IMR-90 (cell line): ENCODE measurements at regions not wholly inside any gene's neighbourhood (a gene's known extent, or its start where the extent isn't known, plus 50 kb on each side); places are given as distances from the start of the nearest gene placed in this dataset.

Experiments used
- ATAC-seq: fragments of 200-7000 bp; cut with Tn5 transposase; 2 replicates; pipeline ENCODE4 v1.9.1; 2020; ENCODE audit warnings: low read depth, mild to moderate bottlenecking, moderate library complexity
- BruUV-seq: library from RNA; stranded (reverse); fragments of 400-500 nt; replicated peaks from 2 replicates; lab custom pipeline; 2021; lab: Mats Ljungman, UMichigan
- CTCF ChIA-PET: fragments of 300-600 bp; formaldehyde crosslinking; extraction: SDS; loops from one replicate; lab custom pipeline; 2021; ENCODE audit warnings: antibody characterized with exemption; lab: Yijun Ruan, JAX
- POLR2A ChIA-PET: fragments of 300-600 bp; sonication (Branson Sonifier 250); formaldehyde crosslinking; loops from one replicate; lab custom pipeline; 2022; ENCODE audit warnings: antibody characterized with exemption; ENCODE audit not compliant: unreplicated experiment; lab: Charles Lee
- DNase-seq: peaks from one replicate; pipeline ENCODE4 v3.0.0; 2013
- H2AFZ ChIP-seq: replicated peaks from 2 replicates; pipeline ENCODE3; 2013; ENCODE audit warnings: low read length, mild to moderate bottlenecking; ENCODE audit not compliant: poor library complexity
- H2AK5ac ChIP-seq: 2 replicates; pipeline ENCODE4 v1.6.1; 2013; ENCODE audit warnings: low read depth, low read length, inconsistent platforms
- H2AK9ac ChIP-seq: replicated peaks from 2 replicates; pipeline ENCODE3; 2013; ENCODE audit warnings: mild to moderate bottlenecking, low read depth, low read length, moderate library complexity; ENCODE audit not compliant: poor library complexity
- H2BK120ac ChIP-seq: 2 replicates; pipeline ENCODE4 v1.6.1; 2013; ENCODE audit warnings: low read depth, low read length, inconsistent platforms
- H2BK15ac ChIP-seq: 3 replicates; pipeline ENCODE4 v1.6.1; 2013; ENCODE audit warnings: low read depth, low read length, inconsistent platforms
- H2BK20ac ChIP-seq: 2 replicates; pipeline ENCODE4 v1.6.1; 2013; ENCODE audit warnings: low read depth, mild to moderate bottlenecking, inconsistent platforms, low read length, moderate library complexity
- H2BK5ac ChIP-seq: 2 replicates; pipeline ENCODE4 v1.6.1; 2013; ENCODE audit warnings: mild to moderate bottlenecking, low read depth, low read length, inconsistent platforms; ENCODE audit not compliant: poor library complexity, severe bottlenecking
- H3K14ac ChIP-seq: replicated peaks from 2 replicates; pipeline ENCODE4 v1.6.1; 2013; ENCODE audit warnings: low read depth, low read length, inconsistent platforms
- H3K18ac ChIP-seq: 2 replicates; pipeline ENCODE4 v1.6.1; 2013; ENCODE audit warnings: low read depth, low read length, control low read depth
- H3K23ac ChIP-seq: 2 replicates; pipeline ENCODE4 v1.6.1; 2013; ENCODE audit warnings: low read depth, low read length, inconsistent platforms
- H3K27ac ChIP-seq: 2 replicates; pipeline ENCODE4 v1.5.1; 2013; ENCODE audit warnings: mild to moderate bottlenecking, control low read depth, low read length; ENCODE audit not compliant: insufficient read depth
- H3K27me3 ChIP-seq: 2 replicates; pipeline ENCODE4 v1.6.1; 2013; ENCODE audit warnings: low read length; ENCODE audit not compliant: control insufficient read depth, insufficient read depth
- H3K36me3 ChIP-seq: 2 replicates; pipeline ENCODE4 v1.6.1; 2013; ENCODE audit warnings: low read length, mixed read lengths; ENCODE audit not compliant: control insufficient read depth, insufficient read depth
- H3K4ac ChIP-seq: 2 replicates; pipeline ENCODE4 v1.6.1; 2013; ENCODE audit warnings: low read depth, low read length, inconsistent platforms
- H3K4me1 ChIP-seq: 2 replicates; pipeline ENCODE4 v1.6.1; 2013; ENCODE audit warnings: low read length, mixed read lengths; ENCODE audit not compliant: control insufficient read depth, insufficient read depth
- H3K4me2 ChIP-seq: 2 replicates; pipeline ENCODE4 v1.6.1; 2013; ENCODE audit warnings: low read depth, mild to moderate bottlenecking, control low read depth, low read length, moderate library complexity
- H3K4me3 ChIP-seq: 2 replicates; pipeline ENCODE4 v1.5.1; 2013; ENCODE audit warnings: low read depth, mild to moderate bottlenecking, control low read depth, low read length, moderate library complexity; ENCODE audit not compliant: insufficient read depth
- H3K56ac ChIP-seq: 2 replicates; pipeline ENCODE4 v1.6.1; 2013; ENCODE audit warnings: low read length, inconsistent platforms; ENCODE audit not compliant: insufficient read depth; ENCODE audit errors: extremely low read depth
- H3K79me1 ChIP-seq, 2 experiments: 2 replicates each; pipeline ENCODE4 v1.6.1; 2013; ENCODE audit warnings: low read length in 2 of 2, inconsistent platforms in 1 of 2, low read depth in 1 of 2
- H3K9ac ChIP-seq: 2 replicates; pipeline ENCODE4 v1.6.1; 2013; ENCODE audit warnings: low read depth, low read length, control low read depth
- H3K9me1 ChIP-seq: 2 replicates; pipeline ENCODE4 v1.6.1; 2013; ENCODE audit warnings: low read length, inconsistent platforms; ENCODE audit not compliant: insufficient read depth
- H3K9me3 ChIP-seq: 2 replicates; pipeline ENCODE4 v1.6.1; 2013; ENCODE audit warnings: low read length; ENCODE audit not compliant: control insufficient read depth, insufficient read depth
- H4K20me1 ChIP-seq: 2 replicates; pipeline ENCODE4 v1.6.1; 2013; ENCODE audit warnings: low read length, inconsistent platforms; ENCODE audit not compliant: insufficient read depth
- H4K5ac ChIP-seq: 2 replicates; pipeline ENCODE4 v1.6.1; 2013; ENCODE audit warnings: mild to moderate bottlenecking, low read depth, low read length, control low read depth
- H4K8ac ChIP-seq, 2 experiments: 2 replicates each; pipeline ENCODE4 v1.6.1; 2013; ENCODE audit warnings: low read depth in 2 of 2, low read length in 2 of 2, control low read depth in 1 of 2, inconsistent platforms in 1 of 2
- H4K91ac ChIP-seq: 2 replicates; pipeline ENCODE4 v1.6.1; 2013; ENCODE audit warnings: low read depth, low read length, inconsistent platforms; ENCODE audit not compliant: insufficient read depth
- BHLHE40 ChIP-seq: fragments of 150-350 bp; IDR thresholded peaks from 2 replicates; pipeline ENCODE4 v1.6.1; 2016; ENCODE audit warnings: mild to moderate bottlenecking, low read depth, low read length
- CHD1 ChIP-seq: IDR thresholded peaks from 2 replicates; pipeline ENCODE4 v1.6.1; 2012; ENCODE audit warnings: low read depth, low read length, improper control_type of control experiment
- FOS ChIP-seq: fragments of 150-350 bp; IDR thresholded peaks from 2 replicates; pipeline ENCODE4 v1.6.1; 2016; ENCODE audit warnings: low read depth, low read length
- MAZ ChIP-seq: IDR thresholded peaks from 2 replicates; pipeline ENCODE4 v1.6.1; 2012; ENCODE audit warnings: low read depth, mild to moderate bottlenecking, low read length, improper control_type of control experiment, moderate library complexity, borderline replicate concordance
- MXI1 ChIP-seq: IDR thresholded peaks from 2 replicates; pipeline ENCODE4 v1.6.1; 2012; ENCODE audit warnings: low read depth, mild to moderate bottlenecking, low read length, moderate library complexity, borderline replicate concordance
- NFE2L2 ChIP-seq: fragments of 150-350 bp; IDR thresholded peaks from 2 replicates; pipeline ENCODE4 v1.6.1; 2016; ENCODE audit warnings: low read depth, mild to moderate bottlenecking, low read length
- POLR2A ChIP-seq: IDR thresholded peaks from 2 replicates; pipeline ENCODE4 v1.6.1; 2012; ENCODE audit warnings: mild to moderate bottlenecking, low read depth, low read length
- RAD21 ChIP-seq: IDR thresholded peaks from 2 replicates; pipeline ENCODE4 v1.6.1; 2012; ENCODE audit warnings: low read length, improper control_type of control experiment
- RCOR1 ChIP-seq: IDR thresholded peaks from 2 replicates; pipeline ENCODE4 v1.6.1; 2012; ENCODE audit warnings: mild to moderate bottlenecking, low read length, improper control_type of control experiment; ENCODE audit not compliant: insufficient replicate concordance
- RFX5 ChIP-seq: IDR thresholded peaks from 2 replicates; pipeline ENCODE4 v1.8.0; 2012; ENCODE audit warnings: low read depth, mild to moderate bottlenecking, low read length, moderate library complexity
- SMC3 ChIP-seq: fragments of 150-350 bp; IDR thresholded peaks from 2 replicates; pipeline ENCODE4 v1.6.1; 2016; ENCODE audit warnings: low read depth, mild to moderate bottlenecking, antibody characterized with exemption, low read length, moderate library complexity
- WGBS, 2 experiments: methylation state at CpG; one replicate each; pipeline versions ENCODE4 v1.1.5 to v1.1.7; 2013; ENCODE audit warnings: missing lambda C conversion rate in 2 of 2; ENCODE audit not compliant: insufficient read length in 1 of 2; ENCODE audit errors: extremely low coverage in 2 of 2; 5-methylcytosine and 5-hydroxymethylcytosine counted together
- dilution Hi-C: fragments of 300-500 bp; cut with HindIII; formaldehyde crosslinking; loops from one replicate; pipeline ENCODE4 v1.14.3; 2018; ENCODE audit warnings: low sequenced_read_pairs; ENCODE audit not compliant: unreplicated experiment
- in situ Hi-C: fragments of 300-500 bp; cut with MboI; formaldehyde crosslinking; loops from 3 replicates; pipeline ENCODE4 v1.14.3; 2019; ENCODE audit warnings: low sequenced_read_pairs, inconsistent platforms, mixed read lengths
- intact Hi-C: fragments of 100-400 bp; cut with micrococcal nuclease; formaldehyde crosslinking; loops from 2 replicates; pipeline ENCODE4 v1.10.0; 2022
- TF ChIP-seq, protein P1 (sequence below): conservative IDR thresholded peaks from 2 replicates; pipeline ENCODE4 v1.5.1; 2012; ENCODE audit warnings: mild to moderate bottlenecking, low read depth, low read length, improper control_type of control experiment
- TF ChIP-seq, protein P2 (sequence below): fragments of 150-350 bp; IDR thresholded peaks from 2 replicates; pipeline ENCODE4 v1.6.1; 2016; ENCODE audit warnings: low read depth, mild to moderate bottlenecking, low read length, moderate library complexity, borderline replicate concordance

- no peak overlapping the region for H3K23ac ChIP-seq
- no peak overlapping the region for H4K8ac ChIP-seq
- H3K4me1 ChIP-seq, result no peaks in the 10 kb centered on the region
- TF ChIP-seq, protein P1, sequence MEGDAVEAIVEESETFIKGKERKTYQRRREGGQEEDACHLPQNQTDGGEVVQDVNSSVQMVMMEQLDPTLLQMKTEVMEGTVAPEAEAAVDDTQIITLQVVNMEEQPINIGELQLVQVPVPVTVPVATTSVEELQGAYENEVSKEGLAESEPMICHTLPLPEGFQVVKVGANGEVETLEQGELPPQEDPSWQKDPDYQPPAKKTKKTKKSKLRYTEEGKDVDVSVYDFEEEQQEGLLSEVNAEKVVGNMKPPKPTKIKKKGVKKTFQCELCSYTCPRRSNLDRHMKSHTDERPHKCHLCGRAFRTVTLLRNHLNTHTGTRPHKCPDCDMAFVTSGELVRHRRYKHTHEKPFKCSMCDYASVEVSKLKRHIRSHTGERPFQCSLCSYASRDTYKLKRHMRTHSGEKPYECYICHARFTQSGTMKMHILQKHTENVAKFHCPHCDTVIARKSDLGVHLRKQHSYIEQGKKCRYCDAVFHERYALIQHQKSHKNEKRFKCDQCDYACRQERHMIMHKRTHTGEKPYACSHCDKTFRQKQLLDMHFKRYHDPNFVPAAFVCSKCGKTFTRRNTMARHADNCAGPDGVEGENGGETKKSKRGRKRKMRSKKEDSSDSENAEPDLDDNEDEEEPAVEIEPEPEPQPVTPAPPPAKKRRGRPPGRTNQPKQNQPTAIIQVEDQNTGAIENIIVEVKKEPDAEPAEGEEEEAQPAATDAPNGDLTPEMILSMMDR, result no peak
- TF ChIP-seq CHD1 (no peak), NFE2L2 (no peak), RAD21 (no peak), SMC3 (no peak), RCOR1 (no peak), BHLHE40 (no peak), FOS (no peak), MXI1 (no peak), RFX5 (no peak), POLR2A (no peak), MAZ (no peak)
- TF ChIP-seq, protein P2, sequence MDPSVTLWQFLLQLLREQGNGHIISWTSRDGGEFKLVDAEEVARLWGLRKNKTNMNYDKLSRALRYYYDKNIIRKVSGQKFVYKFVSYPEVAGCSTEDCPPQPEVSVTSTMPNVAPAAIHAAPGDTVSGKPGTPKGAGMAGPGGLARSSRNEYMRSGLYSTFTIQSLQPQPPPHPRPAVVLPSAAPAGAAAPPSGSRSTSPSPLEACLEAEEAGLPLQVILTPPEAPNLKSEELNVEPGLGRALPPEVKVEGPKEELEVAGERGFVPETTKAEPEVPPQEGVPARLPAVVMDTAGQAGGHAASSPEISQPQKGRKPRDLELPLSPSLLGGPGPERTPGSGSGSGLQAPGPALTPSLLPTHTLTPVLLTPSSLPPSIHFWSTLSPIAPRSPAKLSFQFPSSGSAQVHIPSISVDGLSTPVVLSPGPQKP, result no peak
- no peak overlapping the region for H2AK5ac ChIP-seq
- in situ Hi-C loops (no loop called here), intact Hi-C loops (no loop called here), dilution Hi-C loops (no loop called here)
- H2BK15ac ChIP-seq, result no peak overlapping the region
- no peak overlapping the region for H4K91ac ChIP-seq
- H3K9ac ChIP-seq, result no peak overlapping the region
- ChIA-PET CTCF (no interaction called here), POLR2A (no interaction called here)
- H2AFZ ChIP-seq, result no peak overlapping the region
- H3K14ac ChIP-seq, result no peak overlapping the region
- no peak overlapping the region for H2AK9ac ChIP-seq
- no TSS peak for BruUV-seq
- no peak overlapping the region for H3K4ac ChIP-seq
- no peaks in the 10 kb centered on the region for H3K79me1 ChIP-seq
- no CpG with 5 or more reads among the region's 4 CpGs for WGBS, 2 experiments
- H3K36me3 ChIP-seq, result no peaks in the 10 kb centered on the region
- no peaks in the 10 kb centered on the region for H3K27me3 ChIP-seq
- H3K18ac ChIP-seq, result no peak overlapping the region
- DNase-seq (no peak), ATAC-seq (no peak)
- no peak overlapping the region for H3K27ac ChIP-seq
- H3K4me3 ChIP-seq, result no peak overlapping the region
- H4K20me1 ChIP-seq, result no peaks in the 10 kb centered on the region
- no peak overlapping the region for H4K5ac ChIP-seq
- H2BK5ac ChIP-seq, result no peak overlapping the region
- H3K9me1 ChIP-seq, result no peaks in the 10 kb centered on the region
- H3K56ac ChIP-seq, result no peak overlapping the region
- no peak overlapping the region for H2BK120ac ChIP-seq
- no peak overlapping the region for H3K4me2 ChIP-seq
- peaks cover 6% of the 10 kb centered on the region; the same call in 1 of the 2 replicates for H3K9me3 ChIP-seq
- no peak overlapping the region for H2BK20ac ChIP-seq
Observed at GRCh38 chr13:55613429-55614187, 1527.1 kb upstream of the PRR20A start.
